GM12878 (cell line): ENCODE measurements at regions not wholly inside any gene's neighbourhood (a gene's known extent, or its start where the extent isn't known, plus 50 kb on each side); places are given as distances from the start of the nearest gene placed in this dataset.

ENCODE experiments used
- BACH1 ChIP-seq: fragments of 450-650 bp; IDR thresholded peaks from 2 replicates; pipeline ENCODE4 v1.6.1; 2017; ENCODE audit warnings: mild to moderate bottlenecking, borderline replicate concordance
- BMI1 ChIP-seq: fragments of 450-650 bp; IDR thresholded peaks from 2 replicates; pipeline ENCODE4 v1.6.1; 2016; ENCODE audit warnings: mild to moderate bottlenecking, moderate library complexity, borderline replicate concordance
- EP300 ChIP-seq, 2 experiments: fragments of 150-350 bp in 1 of 2; IDR thresholded peaks; 2 replicates each; pipeline ENCODE4 v1.6.1; 2011 to 2012; ENCODE audit warnings: low read depth in 2 of 2, low read length in 2 of 2, borderline replicate concordance in 1 of 2, improper control_type of control experiment in 1 of 2, inconsistent platforms in 1 of 2; ENCODE audit not compliant: control insufficient read depth in 1 of 2
- HCFC1 ChIP-seq: fragments of 150-350 bp; IDR thresholded peaks from 2 replicates; pipeline ENCODE4 v1.6.1; 2014; ENCODE audit warnings: low read length
- KAT2A ChIP-seq: conservative IDR thresholded peaks from 2 replicates; pipeline ENCODE4 v1.6.1; 2011; ENCODE audit warnings: low read depth, low read length; ENCODE audit not compliant: control insufficient read depth
- NR2C2 ChIP-seq: IDR thresholded peaks from 2 replicates; pipeline ENCODE4 v1.6.1; 2011; ENCODE audit warnings: borderline replicate concordance, low read depth; ENCODE audit not compliant: control insufficient read depth, insufficient read length
- PAX5 ChIP-seq: IDR thresholded peaks from 2 replicates; pipeline ENCODE4 v1.6.1; 2011; ENCODE audit warnings: low read depth, low read length, borderline replicate concordance
- PAX8 ChIP-seq: fragments of 450-650 bp; IDR thresholded peaks from 2 replicates; pipeline ENCODE4 v1.6.1; 2017; ENCODE audit warnings: mild to moderate bottlenecking, moderate library complexity
- POLR2AphosphoS2 ChIP-seq: IDR thresholded peaks from 2 replicates; pipeline ENCODE4 v1.6.1; 2011; ENCODE audit warnings: low read depth, mild to moderate bottlenecking, low read length, improper control_type of control experiment, moderate library complexity
- RAD21 ChIP-seq: IDR thresholded peaks from 2 replicates; pipeline ENCODE4 v1.6.1; 2011; ENCODE audit warnings: mild to moderate bottlenecking, low read depth, low read length, moderate library complexity; ENCODE audit not compliant: insufficient read depth
- RB1 ChIP-seq: fragments of 450-650 bp; formaldehyde crosslinking; IDR thresholded peaks from 2 replicates; pipeline ENCODE4 v1.6.1; 2017; ENCODE audit warnings: mild to moderate bottlenecking, borderline replicate concordance
- SIX5 ChIP-seq: IDR thresholded peaks from 2 replicates; pipeline ENCODE4 v1.6.1; 2011; ENCODE audit warnings: mild to moderate bottlenecking, low read depth, low read length, moderate library complexity; ENCODE audit not compliant: severe bottlenecking
- SMAD1 ChIP-seq: fragments of 450-650 bp; IDR thresholded peaks from 2 replicates; pipeline ENCODE4 v1.6.1; 2018; ENCODE audit warnings: mild to moderate bottlenecking, low read depth; ENCODE audit not compliant: partially characterized antibody
- STAT3 ChIP-seq: IDR thresholded peaks from 2 replicates; pipeline ENCODE4 v1.6.1; 2011; ENCODE audit warnings: low read depth, low read length, improper control_type of control experiment
- YBX1 ChIP-seq: fragments of 450-650 bp; IDR thresholded peaks from 2 replicates; pipeline ENCODE4 v1.6.1; 2016; ENCODE audit warnings: antibody characterized with exemption
- ZNF622 ChIP-seq: fragments of 450-650 bp; IDR thresholded peaks from 2 replicates; pipeline ENCODE4 v1.6.1; 2017; ENCODE audit warnings: mild to moderate bottlenecking, inconsistent platforms
- ZSCAN29 ChIP-seq: fragments of 450-650 bp; IDR thresholded peaks from 2 replicates; pipeline ENCODE4 v1.6.1; 2017; ENCODE audit warnings: mild to moderate bottlenecking, moderate library complexity
- TF ChIP-seq, protein P1 (sequence below), 3 experiments: IDR thresholded peaks in 2 of 3; conservative IDR thresholded peaks in 1 of 3; 2 replicates each; pipeline ENCODE4 v1.5.1; 2011; ENCODE audit warnings: low read depth in 3 of 3, low read length in 3 of 3, mild to moderate bottlenecking in 3 of 3, control low read depth in 2 of 3, moderate library complexity in 2 of 3, inconsistent platforms in 1 of 3, mixed read lengths in 1 of 3; ENCODE audit not compliant: control insufficient read depth in 2 of 3, insufficient read depth in 1 of 3; ENCODE audit errors: extremely low read depth in 1 of 3
- TF ChIP-seq, protein P2 (sequence below): fragments of 450-650 bp; formaldehyde crosslinking; IDR thresholded peaks from 2 replicates; pipeline ENCODE4 v1.4.0; 2022; ENCODE audit warnings: mild to moderate bottlenecking, moderate library complexity
- TF ChIP-seq, protein P3 (sequence below): fragments of 450-650 bp; IDR thresholded peaks from 2 replicates; pipeline ENCODE4 v1.6.1; 2016; ENCODE audit warnings: mild to moderate bottlenecking
- TF ChIP-seq, protein P4 (sequence below): IDR thresholded peaks from 2 replicates; pipeline ENCODE4 v1.6.1; 2011; ENCODE audit warnings: borderline replicate concordance, low read depth, mild to moderate bottlenecking, moderate library complexity, mixed read lengths, low read length; ENCODE audit not compliant: insufficient read depth; ENCODE audit errors: extremely low read length
- TF ChIP-seq, protein P5 (sequence below): IDR thresholded peaks from 2 replicates; pipeline ENCODE4 v1.6.1; 2011; ENCODE audit warnings: low read depth, mild to moderate bottlenecking, low read length, moderate library complexity, borderline replicate concordance; ENCODE audit errors: extremely low read depth

DNA sequence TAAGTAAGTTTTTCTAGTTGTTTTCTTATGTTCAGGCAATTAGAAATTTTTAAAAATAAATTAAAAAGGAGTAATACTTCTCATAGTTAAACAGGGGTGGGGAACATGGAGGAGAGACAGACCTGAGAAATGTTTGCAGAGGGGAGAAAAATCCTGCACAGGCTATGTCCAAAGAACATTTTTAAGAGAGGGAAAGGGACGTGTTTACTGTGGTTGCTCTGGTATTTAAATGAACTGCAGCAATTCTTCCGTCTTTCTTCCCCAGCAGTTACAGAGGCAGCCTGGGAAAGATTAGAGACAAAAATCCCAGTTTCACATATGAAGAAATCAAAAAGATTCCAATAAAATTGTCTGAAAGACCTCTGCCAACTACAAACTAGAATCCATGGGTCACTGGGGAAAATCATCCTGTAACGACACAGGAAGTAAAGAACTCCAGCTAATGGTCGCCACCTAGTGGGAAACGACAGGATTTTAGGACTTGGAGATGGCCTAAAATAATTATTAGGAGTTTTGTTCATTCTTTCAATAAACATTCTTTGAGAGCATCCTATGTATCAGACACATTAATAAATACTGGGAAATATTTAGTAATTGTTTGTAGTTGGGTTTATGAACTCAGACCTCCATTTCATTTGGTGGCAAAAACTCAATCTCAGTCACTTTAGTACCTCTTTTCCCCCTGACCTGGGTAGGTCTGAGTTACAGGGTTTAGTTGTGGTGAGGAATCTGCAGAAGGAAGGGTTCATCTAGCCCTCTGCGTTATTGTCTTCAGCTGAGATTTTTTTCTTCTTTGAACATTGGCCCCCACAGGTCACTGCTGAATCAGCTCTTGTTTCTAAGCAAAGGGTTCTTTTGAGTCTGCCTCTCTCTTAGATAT is 69.9 kb upstream of the GOLIM4 start (continued):
- TF ChIP-seq YBX1 = no peak
- TF ChIP-seq, protein P1, sequence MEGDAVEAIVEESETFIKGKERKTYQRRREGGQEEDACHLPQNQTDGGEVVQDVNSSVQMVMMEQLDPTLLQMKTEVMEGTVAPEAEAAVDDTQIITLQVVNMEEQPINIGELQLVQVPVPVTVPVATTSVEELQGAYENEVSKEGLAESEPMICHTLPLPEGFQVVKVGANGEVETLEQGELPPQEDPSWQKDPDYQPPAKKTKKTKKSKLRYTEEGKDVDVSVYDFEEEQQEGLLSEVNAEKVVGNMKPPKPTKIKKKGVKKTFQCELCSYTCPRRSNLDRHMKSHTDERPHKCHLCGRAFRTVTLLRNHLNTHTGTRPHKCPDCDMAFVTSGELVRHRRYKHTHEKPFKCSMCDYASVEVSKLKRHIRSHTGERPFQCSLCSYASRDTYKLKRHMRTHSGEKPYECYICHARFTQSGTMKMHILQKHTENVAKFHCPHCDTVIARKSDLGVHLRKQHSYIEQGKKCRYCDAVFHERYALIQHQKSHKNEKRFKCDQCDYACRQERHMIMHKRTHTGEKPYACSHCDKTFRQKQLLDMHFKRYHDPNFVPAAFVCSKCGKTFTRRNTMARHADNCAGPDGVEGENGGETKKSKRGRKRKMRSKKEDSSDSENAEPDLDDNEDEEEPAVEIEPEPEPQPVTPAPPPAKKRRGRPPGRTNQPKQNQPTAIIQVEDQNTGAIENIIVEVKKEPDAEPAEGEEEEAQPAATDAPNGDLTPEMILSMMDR (IDR thresholded peaks at IDR 0.05 in 2 of 3, conservative IDR thresholded peaks at IDR 0.05 in 1 of 3; ENCODE audit: control insufficient read depth in 2 of 3, extremely low read depth in 1 of 3, insufficient read depth in 1 of 3, low read depth in 3 of 3, low read length in 3 of 3) = peak; percentile 64 to 85 (median 71)
- TF ChIP-seq POLR2AphosphoS2 = no peak
- TF ChIP-seq, protein P2, sequence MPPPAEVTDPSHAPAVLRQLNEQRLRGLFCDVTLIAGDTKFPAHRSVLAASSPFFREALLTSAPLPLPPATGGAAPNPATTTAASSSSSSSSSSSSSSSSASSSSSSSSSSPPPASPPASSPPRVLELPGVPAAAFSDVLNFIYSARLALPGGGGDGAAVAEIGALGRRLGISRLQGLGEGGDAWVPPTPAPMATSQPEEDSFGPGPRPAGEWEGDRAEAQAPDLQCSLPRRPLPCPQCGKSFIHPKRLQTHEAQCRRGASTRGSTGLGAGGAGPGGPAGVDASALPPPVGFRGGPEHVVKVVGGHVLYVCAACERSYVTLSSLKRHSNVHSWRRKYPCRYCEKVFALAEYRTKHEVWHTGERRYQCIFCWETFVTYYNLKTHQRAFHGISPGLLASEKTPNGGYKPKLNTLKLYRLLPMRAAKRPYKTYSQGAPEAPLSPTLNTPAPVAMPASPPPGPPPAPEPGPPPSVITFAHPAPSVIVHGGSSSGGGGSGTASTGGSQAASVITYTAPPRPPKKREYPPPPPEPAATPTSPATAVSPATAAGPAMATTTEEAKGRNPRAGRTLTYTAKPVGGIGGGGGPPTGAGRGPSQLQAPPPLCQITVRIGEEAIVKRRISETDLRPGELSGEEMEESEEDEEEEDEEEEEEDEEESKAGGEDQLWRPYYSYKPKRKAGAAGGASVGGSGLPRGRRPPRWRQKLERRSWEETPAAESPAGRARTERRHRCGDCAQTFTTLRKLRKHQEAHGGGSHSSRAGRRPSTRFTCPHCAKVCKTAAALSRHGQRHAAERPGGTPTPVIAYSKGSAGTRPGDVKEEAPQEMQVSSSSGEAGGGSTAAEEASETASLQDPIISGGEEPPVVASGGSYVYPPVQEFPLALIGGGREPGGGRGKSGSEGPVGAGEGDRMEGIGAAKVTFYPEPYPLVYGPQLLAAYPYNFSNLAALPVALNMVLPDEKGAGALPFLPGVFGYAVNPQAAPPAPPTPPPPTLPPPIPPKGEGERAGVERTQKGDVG = no peak
- TF ChIP-seq NR2C2 = no peak
- peak; percentile 96 for TF ChIP-seq RAD21
- TF ChIP-seq PAX8 = no peak
- no peak for TF ChIP-seq SMAD1
- TF ChIP-seq EP300 (IDR thresholded peaks at IDR 0.05; ENCODE audit: borderline replicate concordance in 1 of 2, control insufficient read depth in 1 of 2, low read depth in 2 of 2, low read length in 2 of 2) = no peak
- no peak for TF ChIP-seq BACH1
- TF ChIP-seq, protein P3, sequence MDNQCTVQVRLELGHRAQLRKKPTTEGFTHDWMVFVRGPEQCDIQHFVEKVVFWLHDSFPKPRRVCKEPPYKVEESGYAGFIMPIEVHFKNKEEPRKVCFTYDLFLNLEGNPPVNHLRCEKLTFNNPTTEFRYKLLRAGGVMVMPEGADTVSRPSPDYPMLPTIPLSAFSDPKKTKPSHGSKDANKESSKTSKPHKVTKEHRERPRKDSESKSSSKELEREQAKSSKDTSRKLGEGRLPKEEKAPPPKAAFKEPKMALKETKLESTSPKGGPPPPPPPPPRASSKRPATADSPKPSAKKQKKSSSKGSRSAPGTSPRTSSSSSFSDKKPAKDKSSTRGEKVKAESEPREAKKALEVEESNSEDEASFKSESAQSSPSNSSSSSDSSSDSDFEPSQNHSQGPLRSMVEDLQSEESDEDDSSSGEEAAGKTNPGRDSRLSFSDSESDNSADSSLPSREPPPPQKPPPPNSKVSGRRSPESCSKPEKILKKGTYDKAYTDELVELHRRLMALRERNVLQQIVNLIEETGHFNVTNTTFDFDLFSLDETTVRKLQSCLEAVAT = no peak
- TF ChIP-seq PAX5 = no peak
- no peak for TF ChIP-seq SIX5
- no peak for TF ChIP-seq STAT3
- TF ChIP-seq, protein P4, sequence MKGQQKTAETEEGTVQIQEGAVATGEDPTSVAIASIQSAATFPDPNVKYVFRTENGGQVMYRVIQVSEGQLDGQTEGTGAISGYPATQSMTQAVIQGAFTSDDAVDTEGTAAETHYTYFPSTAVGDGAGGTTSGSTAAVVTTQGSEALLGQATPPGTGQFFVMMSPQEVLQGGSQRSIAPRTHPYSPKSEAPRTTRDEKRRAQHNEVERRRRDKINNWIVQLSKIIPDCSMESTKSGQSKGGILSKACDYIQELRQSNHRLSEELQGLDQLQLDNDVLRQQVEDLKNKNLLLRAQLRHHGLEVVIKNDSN = no peak
- peak; percentile 81; the same call in 1 of the 2 replicates for TF ChIP-seq RB1
- TF ChIP-seq HCFC1 = no peak
- TF ChIP-seq BMI1 = no peak
- no peak for TF ChIP-seq ZNF622
- TF ChIP-seq ZSCAN29 = no peak
- no peak for TF ChIP-seq KAT2A
- TF ChIP-seq, protein P5, sequence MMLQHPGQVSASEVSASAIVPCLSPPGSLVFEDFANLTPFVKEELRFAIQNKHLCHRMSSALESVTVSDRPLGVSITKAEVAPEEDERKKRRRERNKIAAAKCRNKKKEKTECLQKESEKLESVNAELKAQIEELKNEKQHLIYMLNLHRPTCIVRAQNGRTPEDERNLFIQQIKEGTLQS = no peak
